Esophagus muscularis mucosa (tissue), 4 donors: ENCODE measurements at regions not wholly inside any gene's neighbourhood (a gene's known extent, or its start where the extent isn't known, plus 50 kb on each side); places are given as distances from the start of the nearest gene placed in this dataset.

Source experiments
- DNase-seq: peaks from one replicate; pipeline ENCODE4 v3.0.0-alpha.2; 2017; ENCODE audit errors: extremely low spot score
- H3K27ac ChIP-seq, 4 donors: fragments of 200-600 bp; sonication (generic); replicated peaks in 1 of 4; 1 replicate in 3 of 4; 2 replicates in 1 of 4; pipeline ENCODE4 v1.5.1; 2016 to 2019; ENCODE audit warnings: mild to moderate bottlenecking in 1 of 4
- H3K27me3 ChIP-seq, 4 donors: fragments of 200-600 bp; sonication (generic); one replicate each; pipeline versions ENCODE4 v1.5.1 to v1.6.0; 2016 to 2019
- H3K36me3 ChIP-seq, 4 donors: fragments of 200-600 bp; sonication (generic); one replicate each; pipeline ENCODE4 v1.5.1; 2016 to 2019
- H3K4me1 ChIP-seq, 4 donors: fragments of 200-600 bp; sonication (generic); one replicate each; pipeline ENCODE4 v1.5.1; 2016 to 2019
- H3K4me3 ChIP-seq, 4 donors: fragments of 200-600 bp; sonication (generic); 1 replicate in 2 of 4; 2 replicates in 2 of 4; pipeline ENCODE4 v1.5.1; 2016 to 2019; ENCODE audit warnings: mild to moderate bottlenecking in 4 of 4, moderate library complexity in 1 of 4
- H3K9me3 ChIP-seq, 4 donors: fragments of 200-600 bp; sonication (generic); 1 replicate in 3 of 4; 2 replicates in 1 of 4; pipeline ENCODE4 v1.5.1; 2016 to 2019
- CTCF ChIP-seq, 3 experiments: fragments of 200-600 bp in 2 of 3; fragments of 450-650 bp in 1 of 3; sonication (generic) in 2 of 3; IDR thresholded peaks; one replicate each; pipeline ENCODE4 v1.5.1; 2017 to 2019; ENCODE audit warnings: antibody characterized with exemption in 3 of 3, mild to moderate bottlenecking in 2 of 3, moderate library complexity in 1 of 3
- EP300 ChIP-seq: sonication (generic); formaldehyde crosslinking; IDR thresholded peaks from one replicate; pipeline ENCODE4 v1.6.1; 2017; ENCODE audit warnings: antibody characterized with exemption
- POLR2A ChIP-seq: fragments of 450-650 bp; IDR thresholded peaks from one replicate; pipeline ENCODE4 v1.6.1; 2017; ENCODE audit warnings: antibody characterized with exemption, moderate library complexity, mild to moderate bottlenecking, low read depth
- POLR2AphosphoS5 ChIP-seq, 2 donors: sonication (generic); formaldehyde crosslinking; IDR thresholded peaks; one replicate each; pipeline ENCODE4 v1.6.1; 2017; ENCODE audit warnings: antibody characterized with exemption in 2 of 2
- WGBS: methylation state at CpG from one replicate; pipeline ENCODE4 v1.1.5; 2018; 5-methylcytosine and 5-hydroxymethylcytosine counted together
- intact Hi-C: fragments of 100-400 bp; cut with DNase I; formaldehyde crosslinking; loops from one replicate; pipeline ENCODE4 v1.15.1; 2023

- DNase-seq = no peak
- WGBS = 74% methylated on average over 8 of the region's 8 CpGs
These were observed 209.6 kb upstream of the VWC2 start for GRCh38 chr7:49563693-49564378.

GRCh38 chr7:49564379-49564714 lies 209.1 kb upstream of the VWC2 start:
- DNase-seq = no peak

More at GRCh38 chr7:49563693-49564378, 209.6 kb upstream of the VWC2 start:
- H3K4me1 ChIP-seq = no peaks in the 10 kb centered on the region
- H3K27me3 ChIP-seq = no peaks in the 10 kb centered on the region
- peaks cover 0 to 22% (median 7%) of the 10 kb centered on the region in 4 donors for H3K9me3 ChIP-seq
- no peak overlapping the region for H3K27ac ChIP-seq
- H3K36me3 ChIP-seq = no peaks in the 10 kb centered on the region
- no peak overlapping the region for H3K4me3 ChIP-seq
- intact Hi-C loops = no loop called here
- TF ChIP-seq CTCF (IDR thresholded peaks at IDR 0.05) = no peak
- no peak for TF ChIP-seq POLR2AphosphoS5 (IDR thresholded peaks at IDR 0.05)
- TF ChIP-seq EP300 = no peak
- no peak for TF ChIP-seq POLR2A

GRCh38 chr7:49577576-49577975 lies 195.9 kb upstream of the VWC2 start:
- intact Hi-C loops = no loop called here
- H3K27me3 ChIP-seq = no peaks in the 10 kb centered on the region
- H3K27ac ChIP-seq = no peak overlapping the region
- H3K9me3 ChIP-seq = no peaks in the 10 kb centered on the region
- H3K36me3 ChIP-seq = no peaks in the 10 kb centered on the region
- no peaks in the 10 kb centered on the region for H3K4me1 ChIP-seq
- TF ChIP-seq POLR2A (no peak), POLR2AphosphoS5 (IDR thresholded peaks at IDR 0.05) (no peak), CTCF (IDR thresholded peaks at IDR 0.05) (no peak), EP300 (no peak)
- no peak overlapping the region for H3K4me3 ChIP-seq
- no peak for DNase-seq

More at GRCh38 chr7:49564379-49564714, 209.1 kb upstream of the VWC2 start:
- H3K27ac ChIP-seq = no peak overlapping the region
- no peak overlapping the region for H3K4me3 ChIP-seq
- TF ChIP-seq EP300 (no peak), POLR2AphosphoS5 (IDR thresholded peaks at IDR 0.05) (no peak), CTCF (IDR thresholded peaks at IDR 0.05) (no peak), POLR2A (no peak)
- H3K4me1 ChIP-seq = no peaks in the 10 kb centered on the region
- no peaks in the 10 kb centered on the region for H3K27me3 ChIP-seq
- peaks cover 0 to 27% (median 9%) of the 10 kb centered on the region in 4 donors for H3K9me3 ChIP-seq
- WGBS = 90% methylated on average over 2 of the region's 2 CpGs
- no peaks in the 10 kb centered on the region for H3K36me3 ChIP-seq
- intact Hi-C loops = no loop called here

GRCh38 chr7:49579408-49579807 lies 194.0 kb upstream of the VWC2 start:
- Histone ChIP-seq H3K9me3 (no peaks in the 10 kb centered on the region), H3K4me3 (no peak overlapping the region), H3K36me3 (no peaks in the 10 kb centered on the region), H3K4me1 (no peaks in the 10 kb centered on the region), H3K27me3 (no peaks in the 10 kb centered on the region), H3K27ac (no peak overlapping the region)
- WGBS = 82% methylated on average over 11 of the region's 13 CpGs
- TF ChIP-seq CTCF (IDR thresholded peaks at IDR 0.05) (no peak), POLR2AphosphoS5 (IDR thresholded peaks at IDR 0.05) (no peak), POLR2A (no peak), EP300 (no peak)
- intact Hi-C loops = no loop called here
- no peak for DNase-seq

- Histone ChIP-seq H3K36me3 (no peaks in the 10 kb centered on the region), H3K27me3 (no peaks in the 10 kb centered on the region), H3K9me3 (no peaks in the 10 kb centered on the region), H3K4me1 (no peaks in the 10 kb centered on the region), H3K4me3 (no peak overlapping the region), H3K27ac (no peak overlapping the region)
- 47% methylated on average over 16 of the region's 16 CpGs for WGBS
- DNase-seq = no peak
- intact Hi-C loops = no loop called here
- TF ChIP-seq EP300 (no peak), POLR2A (no peak), CTCF (IDR thresholded peaks at IDR 0.05) (no peak), POLR2AphosphoS5 (IDR thresholded peaks at IDR 0.05) (no peak)
These were observed 193.4 kb upstream of the VWC2 start for GRCh38 chr7:49580000-49580399.
